H4 (cell line): ENCODE measurements at regions not wholly inside any gene's neighbourhood (a gene's known extent, or its start where the extent isn't known, plus 50 kb on each side); places are given as distances from the start of the nearest gene placed in this dataset.
"Not testable (repeated sequence)": the region's sequence is repeated elsewhere in the genome, so short reads cannot be mapped to it uniquely, and the experiment has no call there.

Source experiments
- DNase-seq: peaks from one replicate; pipeline ENCODE4 v3.0.0-alpha.2; 2015; ENCODE audit warnings: low spot score

- DNase-seq, result no peak
These were observed 86.2 kb downstream of the PRR15 start for GRCh38 chr7:29649876-29650275.

- no peak for DNase-seq
These were observed 87.8 kb downstream of the PRR15 start for GRCh38 chr7:29651477-29651876.

DNA sequence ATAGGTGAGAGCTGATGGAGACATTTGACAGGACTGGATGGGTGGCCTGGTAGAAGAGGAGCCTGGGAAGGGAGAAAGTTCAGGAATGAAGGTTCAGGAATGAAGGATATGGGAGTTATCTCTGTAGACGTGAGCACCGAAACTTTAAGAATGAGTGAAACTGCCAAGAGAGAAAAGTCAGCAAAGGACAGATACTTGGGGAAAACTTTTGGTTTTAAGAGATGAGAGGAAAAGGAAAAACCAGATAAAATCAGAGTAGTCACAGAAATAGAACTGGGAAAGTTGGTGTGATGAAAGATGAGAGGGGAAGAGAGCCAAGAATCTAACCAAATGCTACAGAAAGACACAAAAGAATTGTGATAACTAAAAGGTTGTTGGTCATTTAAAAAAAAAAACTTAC, 88.9 kb downstream of the PRR15 start:
- DNase-seq, result no peak

DNA sequence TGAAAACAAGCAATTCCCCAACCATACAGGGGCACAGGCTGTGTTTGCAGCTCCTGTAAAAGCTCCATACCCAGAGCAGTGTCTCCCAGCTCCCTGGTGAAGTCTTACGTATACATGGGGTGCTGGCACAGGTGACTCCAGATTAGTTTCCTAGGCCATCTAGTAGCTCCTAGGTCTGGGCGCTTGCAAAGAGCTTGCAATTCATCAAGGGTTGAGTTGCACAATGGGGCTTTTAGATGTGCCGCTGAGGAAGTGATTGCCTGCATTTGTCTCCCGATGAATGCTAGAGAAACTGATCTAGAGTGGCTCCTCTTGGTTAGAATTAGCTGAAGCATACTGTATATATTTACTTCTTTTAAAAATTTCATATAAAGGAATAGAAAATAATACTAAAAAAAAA, 90.7 kb downstream of the PRR15 start:
- not testable (repeated sequence) for DNase-seq

- DNase-seq, result no peak
These were observed 93.7 kb downstream of the PRR15 start for GRCh38 chr7:29657288-29657687.

- DNase-seq, result no peak
These were observed 94.2 kb downstream of the PRR15 start for GRCh38 chr7:29657856-29658255.

DNA sequence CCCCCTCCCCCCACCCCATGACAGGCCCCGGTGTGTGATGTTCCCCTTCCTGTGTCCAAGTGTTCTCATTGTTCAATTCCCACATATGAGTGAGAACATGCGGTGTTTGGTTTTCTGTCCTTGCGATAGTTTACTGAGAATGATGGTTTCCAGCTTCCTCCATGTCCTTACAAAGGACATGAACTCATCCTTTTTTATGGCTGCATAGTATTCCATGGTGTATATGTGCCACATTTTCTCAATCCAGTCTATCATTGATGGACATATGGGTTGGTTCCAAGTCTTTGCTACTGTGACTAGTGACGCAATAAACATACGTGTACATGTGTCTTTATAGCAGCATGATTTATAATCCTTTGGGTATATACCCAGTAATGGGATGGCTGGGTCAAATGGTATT, 95.6 kb downstream of the PRR15 start:
- not testable (repeated sequence) for DNase-seq

- not testable (repeated sequence) for DNase-seq
These were observed 99.3 kb downstream of the PRR15 start for GRCh38 chr7:29662899-29663298.

GRCh38 chr7:29664999-29665398, 101.4 kb downstream of the PRR15 start:
- not testable (repeated sequence) for DNase-seq

DNA sequence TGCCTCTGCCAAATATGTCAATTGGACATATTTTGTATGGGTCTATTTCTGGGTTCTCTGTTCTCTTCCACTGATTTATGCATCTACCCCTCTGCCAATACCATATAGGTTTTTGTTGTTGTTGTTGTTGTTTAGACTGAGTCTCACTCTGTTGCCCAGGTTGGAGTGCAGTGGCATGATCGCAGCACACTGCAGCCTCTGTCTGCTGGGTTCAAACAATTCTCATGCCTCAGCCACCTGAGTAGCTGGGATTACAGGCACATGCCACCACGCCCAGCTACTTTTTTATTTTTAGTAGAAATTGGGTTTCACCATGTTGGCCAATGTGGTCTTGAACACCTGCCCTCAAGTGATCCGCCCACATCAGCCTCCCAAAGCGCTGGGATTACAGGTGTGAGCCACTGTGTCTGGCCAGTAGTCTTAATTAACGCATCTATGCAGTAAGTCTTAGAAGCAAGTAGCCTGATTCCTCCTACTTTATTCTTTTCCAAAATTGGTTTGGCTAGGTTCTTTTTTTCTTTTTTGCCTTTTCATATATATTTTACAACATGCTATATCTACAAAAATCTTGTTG, 103.5 kb downstream of the PRR15 start:
- DNase-seq, result not testable (repeated sequence)

DNA sequence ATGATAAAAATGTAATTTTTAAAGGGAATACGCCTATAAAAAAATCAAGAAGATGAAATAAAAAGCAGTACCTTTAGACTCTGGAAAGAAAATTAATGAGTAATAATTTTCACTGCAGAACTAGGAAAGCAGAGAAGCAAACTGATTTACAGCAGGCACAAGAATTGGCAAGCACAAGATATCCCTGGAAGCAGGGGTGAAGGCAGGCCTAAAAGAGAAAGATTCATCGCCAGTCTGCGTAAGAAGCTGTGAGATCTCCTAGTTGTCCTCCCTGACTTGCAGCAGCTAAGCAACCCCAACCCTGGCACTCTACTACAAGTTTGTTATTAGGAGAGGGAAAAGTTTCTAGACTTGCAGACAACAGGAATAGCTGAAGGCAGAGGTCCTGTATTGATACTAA, 107.7 kb downstream of the PRR15 start:
- DNase-seq, result not testable (repeated sequence)

DNA sequence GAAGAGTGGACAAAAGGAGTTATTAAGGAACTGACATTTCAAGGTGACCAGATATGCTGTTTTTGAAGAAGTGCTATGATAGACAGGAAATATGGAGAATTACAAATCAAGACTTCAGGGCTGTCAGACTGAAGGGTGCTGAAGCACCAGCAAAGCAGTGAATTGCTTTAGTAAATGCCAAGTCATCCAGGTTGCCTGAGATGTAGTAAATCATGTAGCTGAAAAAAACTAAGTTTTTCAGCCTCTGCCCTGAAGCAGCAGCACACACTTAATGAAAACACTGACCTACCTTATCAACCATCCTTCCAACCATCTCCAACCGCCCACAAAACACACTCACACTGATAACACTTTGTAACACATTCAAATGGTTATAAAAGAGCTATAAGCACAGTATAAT, 110.0 kb downstream of the PRR15 start:
- not testable (repeated sequence) for DNase-seq

DNA sequence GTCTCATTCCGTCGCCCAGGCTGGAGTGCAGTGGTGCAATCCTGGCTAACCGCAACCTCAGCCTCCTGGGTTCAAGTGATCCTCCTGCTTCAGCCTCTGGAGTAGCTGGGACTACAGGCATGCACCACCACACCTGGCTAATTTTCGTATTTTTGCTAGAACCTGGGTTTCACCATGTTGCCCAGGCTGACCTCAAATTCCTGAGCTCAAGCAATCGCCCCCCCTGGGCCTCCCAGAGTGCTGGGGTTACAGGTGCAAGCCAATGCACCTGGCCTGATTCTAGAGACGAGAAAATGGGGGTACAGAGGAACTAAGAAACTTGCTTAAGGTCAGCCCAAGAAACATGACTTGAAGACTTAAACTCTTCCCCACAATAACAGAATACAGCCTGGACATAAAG, 111.0 kb downstream of the PRR15 start:
- not testable (repeated sequence) for DNase-seq

DNA sequence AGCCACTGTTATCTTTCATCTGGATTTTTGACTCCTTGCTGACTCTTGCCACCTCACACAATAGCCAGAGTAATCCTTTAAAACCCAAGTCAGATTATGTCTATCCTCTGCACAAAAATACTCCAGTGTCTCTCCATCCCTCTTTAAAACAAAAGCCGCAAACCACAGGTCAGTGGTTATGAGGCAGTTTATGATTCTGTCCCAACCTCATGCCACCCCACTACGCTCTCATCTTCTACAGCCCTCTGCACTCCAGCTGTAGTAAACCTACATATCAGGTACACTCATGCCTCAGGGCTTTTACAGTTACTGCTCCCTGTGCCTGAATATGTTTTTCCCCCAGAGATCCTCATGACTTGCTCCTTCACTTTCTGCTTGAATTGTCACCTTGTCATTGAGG, 113.6 kb downstream of the PRR15 start:
- DNase-seq, result not testable (repeated sequence)

DNA sequence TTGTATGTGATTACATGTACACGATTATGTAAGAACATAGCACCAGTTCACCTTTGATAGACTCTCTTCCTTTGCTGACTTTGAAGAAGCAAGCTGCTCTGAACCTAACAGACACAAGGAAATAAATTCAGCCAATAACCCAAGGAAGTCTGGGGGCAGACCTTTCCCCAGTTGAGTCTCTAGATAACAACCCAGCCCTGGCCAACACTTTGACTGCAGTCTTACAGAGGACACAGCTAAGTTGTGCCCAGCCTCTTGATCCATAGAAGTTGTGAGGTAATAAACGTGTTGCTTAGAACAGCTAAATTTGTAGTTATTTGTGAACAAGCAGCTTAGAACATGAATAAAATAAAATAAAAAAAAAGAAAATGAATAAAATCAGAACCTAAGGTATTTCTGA, 116.3 kb downstream of the PRR15 start:
- not testable (repeated sequence) for DNase-seq

DNA sequence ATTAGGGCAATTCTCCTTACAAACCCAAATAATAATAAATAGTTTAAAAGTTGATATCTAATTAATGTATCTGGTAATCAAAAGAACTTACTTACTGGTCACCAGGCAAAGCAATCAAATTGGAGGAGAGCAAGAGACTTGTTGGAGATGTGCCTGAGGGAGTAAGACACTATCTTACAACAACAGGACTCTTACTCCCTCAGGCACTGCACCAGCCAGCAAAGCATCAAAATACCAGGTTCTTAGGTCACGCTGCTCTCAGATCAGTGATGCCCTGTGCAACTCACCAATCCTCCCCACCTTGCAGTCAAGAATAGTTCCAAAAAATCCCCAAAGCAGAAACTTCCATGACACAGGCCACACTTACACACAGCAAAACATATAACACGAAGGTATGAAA, 117.0 kb downstream of the PRR15 start:
- DNase-seq, result not testable (repeated sequence)

DNA sequence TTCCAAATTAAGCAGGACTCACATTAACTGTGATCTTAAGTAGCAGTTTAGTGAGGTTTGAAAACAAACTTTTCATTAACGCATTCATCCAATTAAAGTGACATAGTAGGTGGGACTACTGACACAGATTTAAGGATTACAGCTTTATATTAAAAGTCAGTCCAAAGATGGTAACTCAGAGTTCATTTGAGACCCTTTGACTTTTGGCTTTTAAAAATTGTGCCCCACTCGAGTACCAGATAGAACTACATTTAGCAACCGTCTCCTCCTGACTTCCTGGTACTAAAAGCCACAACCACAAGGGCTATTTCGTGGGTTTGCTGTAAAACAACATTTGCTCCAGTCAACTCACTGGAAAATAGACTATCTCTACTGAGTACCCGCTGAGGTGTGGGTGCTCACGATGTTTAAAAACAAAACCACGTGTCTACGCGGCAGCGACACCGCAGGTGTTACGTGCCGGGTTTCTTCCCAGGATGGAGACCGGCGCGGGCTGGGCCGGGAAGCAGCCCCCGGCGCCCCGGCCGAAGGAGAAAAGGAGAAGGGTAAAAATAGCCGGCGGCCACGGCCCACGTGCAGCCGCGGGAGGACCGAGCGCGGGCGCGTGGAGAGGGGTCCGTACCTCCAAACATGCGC, 120.6 kb downstream of the PRR15 start:
- not testable (repeated sequence) for DNase-seq

GRCh38 chr7:29684787-29685650, 121.3 kb upstream of the WIPF3 start:
- peak; percentile 71 for DNase-seq

GRCh38 chr7:29685651-29686271, 120.5 kb upstream of the WIPF3 start:
- not testable (repeated sequence) for DNase-seq

- not testable (repeated sequence) for DNase-seq
These were observed 115.8 kb upstream of the WIPF3 start for GRCh38 chr7:29690510-29690909.

GRCh38 chr7:29696402-29696801, 109.9 kb upstream of the WIPF3 start:
- DNase-seq, result not testable (repeated sequence)

- DNase-seq, result not testable (repeated sequence)
These were observed 106.6 kb upstream of the WIPF3 start for GRCh38 chr7:29699723-29700122.
